Aorta (tissue), 5 donors: ENCODE measurements at regions not wholly inside any gene's neighbourhood (a gene's known extent, or its start where the extent isn't known, plus 50 kb on each side); places are given as distances from the start of the nearest gene placed in this dataset.

Source experiments
- ATAC-seq: fragments of 200-7000 bp; cut with Tn5 transposase; one replicate; pipeline ENCODE4 v1.9.1; 2022; ENCODE audit warnings: moderate library complexity; ENCODE audit not compliant: low FRiP score
- DNase-seq, 2 donors: peaks; one replicate each; pipeline ENCODE4 v3.0.0-alpha.2; 2020
- H3K27ac ChIP-seq, 2 donors: one replicate each; pipeline ENCODE4 v1.5.1; 2013; ENCODE audit warnings: low read length in 2 of 2, mild to moderate bottlenecking in 2 of 2, moderate library complexity in 2 of 2, control low read depth in 1 of 2, inconsistent platforms in 1 of 2, low read depth in 1 of 2
- H3K27me3 ChIP-seq, 2 donors: one replicate each; pipeline ENCODE4 v1.6.1; 2013; ENCODE audit warnings: control low read depth in 1 of 2, low read length in 1 of 2, mild to moderate bottlenecking in 1 of 2, moderate library complexity in 1 of 2; ENCODE audit not compliant: insufficient read depth in 2 of 2, control insufficient read depth in 1 of 2
- H3K36me3 ChIP-seq, 2 donors: one replicate each; pipeline ENCODE4 v1.6.1; 2013; ENCODE audit warnings: control low read depth in 1 of 2, low read length in 1 of 2, mild to moderate bottlenecking in 1 of 2; ENCODE audit not compliant: insufficient read depth in 2 of 2, control insufficient read depth in 1 of 2
- H3K4me1 ChIP-seq, 2 donors: one replicate each; pipeline ENCODE4 v1.6.1; 2013; ENCODE audit warnings: low read length in 2 of 2, control low read depth in 1 of 2, mild to moderate bottlenecking in 1 of 2, moderate library complexity in 1 of 2; ENCODE audit not compliant: insufficient read depth in 2 of 2, control insufficient read depth in 1 of 2
- H3K4me3 ChIP-seq, 2 donors: one replicate each; pipeline ENCODE4 v1.5.1; 2013; ENCODE audit warnings: low read length in 2 of 2, control low read depth in 1 of 2, mild to moderate bottlenecking in 1 of 2
- H3K9me3 ChIP-seq: one replicate; pipeline ENCODE4 v1.6.1; 2013; ENCODE audit warnings: mild to moderate bottlenecking, low read length; ENCODE audit not compliant: control insufficient read depth
- WGBS, 2 donors: extraction: QIAGEN DNeasy Blood & Tissue Kit; methylation state at CpG; one replicate each; pipeline ENCODE4 v1.1.7; 2013; 5-methylcytosine and 5-hydroxymethylcytosine counted together
- intact Hi-C, 2 donors: fragments of 100-400 bp; cut with DNase I; formaldehyde crosslinking; loops; one replicate each; pipeline versions ENCODE4 v1.14.2 to v1.15.0; 2022
- donor health status: healthy with polysubstance abuse.
- donor health status: Bipolar disorder and iron deficiency.
- donor health status: DM: no; HTN: no; CAD: no.
- donor health status: DM: no; HTN: no; CAD: no.
- donor health status: DM: yes; HTN: yes; CAD: no.

GRCh38 chr9:80085668-80086067 lies 513.9 kb downstream of the TLE4 start:
- no peaks in the 10 kb centered on the region for H3K27me3 ChIP-seq
- 79 to 89% methylated on average over 1 of the region's 1 CpG for WGBS, 2 donors
- intact Hi-C loops: no loop called here
- no peaks in the 10 kb centered on the region for H3K36me3 ChIP-seq
- no peak overlapping the region for H3K27ac ChIP-seq
- H3K4me3 ChIP-seq: no peak overlapping the region
- ATAC-seq: no peak
- DNase-seq: no peak
- peaks cover 2% of the 10 kb centered on the region for H3K9me3 ChIP-seq
- no peaks in the 10 kb centered on the region for H3K4me1 ChIP-seq

GRCh38 chr9:80082213-80082612 lies 510.4 kb downstream of the TLE4 start:
- H3K27ac ChIP-seq: no peak overlapping the region
- no peaks in the 10 kb centered on the region for H3K36me3 ChIP-seq
- H3K4me3 ChIP-seq: no peak overlapping the region
- intact Hi-C loops: no loop called here
- WGBS, 2 donors: 75 to 87% methylated on average over 2 of the region's 2 CpGs
- DNase-seq: no peak
- H3K9me3 ChIP-seq: peaks cover 2% of the 10 kb centered on the region
- H3K4me1 ChIP-seq: no peaks in the 10 kb centered on the region
- no peaks in the 10 kb centered on the region for H3K27me3 ChIP-seq
- no peak for ATAC-seq

GRCh38 chr9:80078826-80079225 lies 507.1 kb downstream of the TLE4 start:
- intact Hi-C loops: no loop called here
- 70 to 82% methylated on average over 1 of the region's 1 CpG for WGBS, 2 donors

GRCh38 chr9:80077059-80077458 lies 505.3 kb downstream of the TLE4 start:
- Histone ChIP-seq H3K27me3 (no peaks in the 10 kb centered on the region), H3K9me3 (peaks cover 2% of the 10 kb centered on the region), H3K27ac (no peak overlapping the region), H3K4me3 (no peak overlapping the region), H3K36me3 (no peaks in the 10 kb centered on the region), H3K4me1 (peaks cover 0 to 2% of the 10 kb centered on the region in 2 donors)
- intact Hi-C loops: no loop called here
- ATAC-seq (no peak), DNase-seq (no peak)
- 91 to 93% methylated on average over 3 of the region's 3 CpGs for WGBS, 2 donors

More at GRCh38 chr9:80078826-80079225, 507.1 kb downstream of the TLE4 start:
- H3K4me1 ChIP-seq: peaks cover 0 to 2% of the 10 kb centered on the region in 2 donors
- DNase-seq (no peak), ATAC-seq (no peak)
- no peaks in the 10 kb centered on the region for H3K36me3 ChIP-seq
- no peak overlapping the region for H3K4me3 ChIP-seq
- peaks cover 3% of the 10 kb centered on the region for H3K9me3 ChIP-seq
- no peak overlapping the region for H3K27ac ChIP-seq
- H3K27me3 ChIP-seq: no peaks in the 10 kb centered on the region

- H3K4me1 ChIP-seq: peaks cover 0 to 2% of the 10 kb centered on the region in 2 donors
- intact Hi-C loops: no loop called here
- no peak for ATAC-seq
- H3K27ac ChIP-seq: no peak overlapping the region
- no peak overlapping the region for H3K4me3 ChIP-seq
- DNase-seq: no peak
- WGBS, 2 donors: 64 to 80% methylated on average over 4 of the region's 4 CpGs
- H3K27me3 ChIP-seq: no peaks in the 10 kb centered on the region
- no peaks in the 10 kb centered on the region for H3K36me3 ChIP-seq
- peaks cover 2% of the 10 kb centered on the region for H3K9me3 ChIP-seq
Observed at GRCh38 chr9:80076162-80076561, 504.4 kb downstream of the TLE4 start.

GRCh38 chr9:80074439-80074838 lies 502.7 kb downstream of the TLE4 start:
- no peak overlapping the region for H3K27ac ChIP-seq
- H3K9me3 ChIP-seq: peaks cover 2% of the 10 kb centered on the region
- 5 to 10% methylated on average over 5 of the region's 5 CpGs for WGBS, 2 donors
- H3K36me3 ChIP-seq: no peaks in the 10 kb centered on the region
- intact Hi-C loops: no loop called here
- peaks cover 0 to 2% of the 10 kb centered on the region in 2 donors for H3K4me1 ChIP-seq
- peak; percentile 26 for ATAC-seq
- no peak overlapping the region for H3K4me3 ChIP-seq
- no peaks in the 10 kb centered on the region for H3K27me3 ChIP-seq
- no peak for DNase-seq

GRCh38 chr9:80072451-80072850 lies 500.7 kb downstream of the TLE4 start:
- DNase-seq (no peak), ATAC-seq (no peak)
- Histone ChIP-seq H3K27me3 (no peaks in the 10 kb centered on the region), H3K27ac (no peak overlapping the region), H3K4me3 (no peak overlapping the region), H3K4me1 (peaks cover 0 to 2% of the 10 kb centered on the region in 2 donors), H3K9me3 (peaks cover 2% of the 10 kb centered on the region), H3K36me3 (no peaks in the 10 kb centered on the region)
- WGBS, 2 donors: 94 to 97% methylated on average over 3 of the region's 3 CpGs
- intact Hi-C loops: no loop called here

- H3K36me3 ChIP-seq: no peaks in the 10 kb centered on the region
- peaks cover 0 to 2% of the 10 kb centered on the region in 2 donors for H3K4me1 ChIP-seq
- DNase-seq (no peak), ATAC-seq (no peak)
- no peaks in the 10 kb centered on the region for H3K9me3 ChIP-seq
- no peak overlapping the region for H3K4me3 ChIP-seq
- no peaks in the 10 kb centered on the region for H3K27me3 ChIP-seq
- intact Hi-C loops: no loop called here
- H3K27ac ChIP-seq: no peak overlapping the region
- 94% methylated on average over 3 of the region's 3 CpGs for WGBS, 2 donors
Observed at GRCh38 chr9:80070071-80070742, 498.4 kb downstream of the TLE4 start.

GRCh38 chr9:80066931-80067330 lies 495.2 kb downstream of the TLE4 start:
- 40 to 60% methylated on average over 5 of the region's 5 CpGs for WGBS, 2 donors
- Histone ChIP-seq H3K4me3 (no peak overlapping the region), H3K27ac (no peak overlapping the region), H3K9me3 (no peaks in the 10 kb centered on the region), H3K27me3 (no peaks in the 10 kb centered on the region), H3K36me3 (no peaks in the 10 kb centered on the region), H3K4me1 (peaks cover 2 to 6% of the 10 kb centered on the region in 2 donors)
- intact Hi-C loops: loop anchor here in 1 of 2 donors (10.0 kb wide), 1 partner anchor 382 kb away; no protein-coding TSS in a partner anchor
- DNase-seq (no peak), ATAC-seq (no peak)
